ENCODE measurements at regions not wholly inside any gene's neighbourhood (a gene's known extent, or its start where the extent isn't known, plus 50 kb on each side); places are given as distances from the start of the nearest gene placed in this dataset.

DNA sequence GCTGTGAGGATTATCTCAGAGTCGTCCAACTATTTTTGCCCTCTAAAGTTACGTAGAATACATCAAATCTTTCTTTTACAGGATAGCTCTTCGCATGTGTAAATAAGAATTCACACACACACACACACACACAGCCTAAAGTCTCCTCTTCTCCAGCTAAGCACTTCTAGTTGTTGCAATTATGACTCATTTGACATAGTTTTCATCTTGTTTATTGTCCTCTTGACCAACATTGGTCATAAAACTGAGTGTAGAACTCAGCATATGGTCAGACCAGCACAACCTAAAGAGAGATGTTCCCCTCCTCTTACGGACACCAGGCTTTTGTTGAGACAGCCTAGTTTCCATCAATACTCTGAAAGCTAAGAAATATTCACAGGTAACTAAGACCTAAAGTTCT, 234.2 kb downstream of the BLID start:
- no peaks in the 10 kb centered on the region for H3K4me1 Mint-ChIP-seq (ENCODE audit: low read depth, unreplicated experiment)
- no peak for DNase-seq
- no peak overlapping the region for H3K4me3 Mint-ChIP-seq (ENCODE audit: low read depth, unreplicated experiment)
- H3K27ac Mint-ChIP-seq (ENCODE audit: unreplicated experiment): no peak overlapping the region
- H3K9me3 Mint-ChIP-seq (ENCODE audit: low read depth, unreplicated experiment): no peaks in the 10 kb centered on the region
- no TSS peak for BruUV-seq (replicated peaks)
- H3K27me3 Mint-ChIP-seq (ENCODE audit: unreplicated experiment): peaks cover 34% of the 10 kb centered on the region
- TF ChIP-seq, protein P1, sequence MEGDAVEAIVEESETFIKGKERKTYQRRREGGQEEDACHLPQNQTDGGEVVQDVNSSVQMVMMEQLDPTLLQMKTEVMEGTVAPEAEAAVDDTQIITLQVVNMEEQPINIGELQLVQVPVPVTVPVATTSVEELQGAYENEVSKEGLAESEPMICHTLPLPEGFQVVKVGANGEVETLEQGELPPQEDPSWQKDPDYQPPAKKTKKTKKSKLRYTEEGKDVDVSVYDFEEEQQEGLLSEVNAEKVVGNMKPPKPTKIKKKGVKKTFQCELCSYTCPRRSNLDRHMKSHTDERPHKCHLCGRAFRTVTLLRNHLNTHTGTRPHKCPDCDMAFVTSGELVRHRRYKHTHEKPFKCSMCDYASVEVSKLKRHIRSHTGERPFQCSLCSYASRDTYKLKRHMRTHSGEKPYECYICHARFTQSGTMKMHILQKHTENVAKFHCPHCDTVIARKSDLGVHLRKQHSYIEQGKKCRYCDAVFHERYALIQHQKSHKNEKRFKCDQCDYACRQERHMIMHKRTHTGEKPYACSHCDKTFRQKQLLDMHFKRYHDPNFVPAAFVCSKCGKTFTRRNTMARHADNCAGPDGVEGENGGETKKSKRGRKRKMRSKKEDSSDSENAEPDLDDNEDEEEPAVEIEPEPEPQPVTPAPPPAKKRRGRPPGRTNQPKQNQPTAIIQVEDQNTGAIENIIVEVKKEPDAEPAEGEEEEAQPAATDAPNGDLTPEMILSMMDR (IDR thresholded peaks at IDR 0.05; ENCODE audit: unreplicated experiment): no peak
- H3K36me3 Mint-ChIP-seq (ENCODE audit: insufficient read depth, unreplicated experiment): no peaks in the 10 kb centered on the region
- intact Hi-C loops (cut with micrococcal nuclease; ENCODE audit: unreplicated experiment): no loop called here
- CTCF ChIA-PET: no interaction called here

GRCh38 chr11:121877152-121877551, 238.9 kb downstream of the BLID start:
- Mint-ChIP-seq H3K4me3 (ENCODE audit: low read depth, unreplicated experiment) (no peak overlapping the region), H3K27me3 (ENCODE audit: unreplicated experiment) (peaks cover 23% of the 10 kb centered on the region), H3K36me3 (ENCODE audit: insufficient read depth, unreplicated experiment) (no peaks in the 10 kb centered on the region), H3K4me1 (ENCODE audit: low read depth, unreplicated experiment) (no peaks in the 10 kb centered on the region), H3K27ac (ENCODE audit: unreplicated experiment) (no peak overlapping the region), H3K9me3 (ENCODE audit: low read depth, unreplicated experiment) (no peaks in the 10 kb centered on the region)
- CTCF ChIA-PET: no interaction called here
- BruUV-seq (replicated peaks): no TSS peak
- no peak for DNase-seq
- intact Hi-C loops (cut with micrococcal nuclease; ENCODE audit: unreplicated experiment): no loop called here
- TF ChIP-seq, protein P1 (IDR thresholded peaks at IDR 0.05; ENCODE audit: unreplicated experiment): no peak

DNA sequence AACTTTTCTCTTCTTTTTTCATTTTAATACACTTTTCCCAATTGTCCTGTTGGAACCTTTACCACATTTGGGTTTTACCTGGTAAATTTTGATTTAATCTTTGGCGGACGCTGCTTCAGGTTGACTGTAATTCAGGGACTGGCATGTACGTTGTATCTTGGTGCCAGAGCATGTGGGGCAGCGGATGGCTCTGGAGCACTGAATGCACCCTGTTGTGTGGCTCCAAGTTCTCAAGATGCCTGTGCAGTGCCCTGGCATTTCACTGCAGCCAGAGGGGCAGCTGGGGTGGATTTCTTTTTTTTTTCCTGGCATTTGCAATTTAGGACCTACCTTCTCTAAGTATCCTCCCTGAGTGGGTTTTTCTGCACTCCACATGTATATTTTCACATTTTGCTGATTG, 242.2 kb downstream of the BLID start:
- Mint-ChIP-seq H3K9me3 (ENCODE audit: low read depth, unreplicated experiment) (peaks cover 4% of the 10 kb centered on the region), H3K4me3 (ENCODE audit: low read depth, unreplicated experiment) (no peak overlapping the region), H3K4me1 (ENCODE audit: low read depth, unreplicated experiment) (no peaks in the 10 kb centered on the region), H3K27ac (ENCODE audit: unreplicated experiment) (no peak overlapping the region), H3K36me3 (ENCODE audit: insufficient read depth, unreplicated experiment) (no peaks in the 10 kb centered on the region), H3K27me3 (ENCODE audit: unreplicated experiment) (peaks cover under 1% of the 10 kb centered on the region)
- BruUV-seq (replicated peaks): no TSS peak
- TF ChIP-seq, protein P1 (IDR thresholded peaks at IDR 0.05; ENCODE audit: unreplicated experiment): no peak
- intact Hi-C loops (cut with micrococcal nuclease; ENCODE audit: unreplicated experiment): no loop called here
- CTCF ChIA-PET: no interaction called here
- no peak for DNase-seq

DNA sequence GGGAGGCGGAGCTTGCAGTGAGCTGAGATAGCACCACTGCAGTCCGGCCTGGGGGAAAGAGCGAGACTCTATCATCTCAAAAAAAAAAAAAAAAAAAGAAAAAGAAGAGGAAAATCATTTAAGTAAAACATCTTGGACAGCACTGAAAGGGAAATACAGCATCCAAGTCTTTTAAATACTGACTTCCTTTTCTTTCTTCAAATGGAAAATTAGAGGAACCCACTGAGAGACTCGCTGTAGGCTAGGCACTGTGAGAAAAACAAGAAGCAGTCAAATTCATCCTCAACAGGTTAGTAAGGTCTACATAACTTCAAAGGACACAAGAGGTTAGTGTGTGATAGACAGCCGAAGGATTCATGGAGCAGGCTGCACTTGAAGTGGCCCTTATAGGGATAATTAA, 243.7 kb downstream of the BLID start:
- no TSS peak for BruUV-seq (replicated peaks)
- intact Hi-C loops (cut with micrococcal nuclease; ENCODE audit: unreplicated experiment): no loop called here
- H3K4me3 Mint-ChIP-seq (ENCODE audit: low read depth, unreplicated experiment): no peak overlapping the region
- H3K27me3 Mint-ChIP-seq (ENCODE audit: unreplicated experiment): no peaks in the 10 kb centered on the region
- H3K27ac Mint-ChIP-seq (ENCODE audit: unreplicated experiment): no peak overlapping the region
- no peak for DNase-seq
- peaks cover 4% of the 10 kb centered on the region for H3K9me3 Mint-ChIP-seq (ENCODE audit: low read depth, unreplicated experiment)
- no peaks in the 10 kb centered on the region for H3K4me1 Mint-ChIP-seq (ENCODE audit: low read depth, unreplicated experiment)
- CTCF ChIA-PET: no interaction called here
- TF ChIP-seq, protein P1 (IDR thresholded peaks at IDR 0.05; ENCODE audit: unreplicated experiment): no peak
- no peaks in the 10 kb centered on the region for H3K36me3 Mint-ChIP-seq (ENCODE audit: insufficient read depth, unreplicated experiment)

Measured in Calu3 (cell line).